Central memory CD4-positive, alpha-beta T cell (primary cell): ENCODE measurements at regions not wholly inside any gene's neighbourhood (a gene's known extent, or its start where the extent isn't known, plus 50 kb on each side); places are given as distances from the start of the nearest gene placed in this dataset.

Experiments used
- DNase-seq: peaks from one replicate; pipeline ENCODE4 v3.0.0; 2022

GRCh38 chr14:89626233-89626806 is 209.3 kb upstream of the FOXN3 start:
- DNase-seq = no peak

- no peak for DNase-seq
Measured at GRCh38 chr14:89625731-89626232, 208.7 kb upstream of the FOXN3 start.

- DNase-seq = no peak
Measured at GRCh38 chr14:89625244-89625713, 208.2 kb upstream of the FOXN3 start.

- DNase-seq = no peak
Measured at GRCh38 chr14:89624500-89625156, 207.6 kb upstream of the FOXN3 start.

- no peak for DNase-seq
Measured at GRCh38 chr14:89621791-89622638, 205.0 kb upstream of the FOXN3 start.

GRCh38 chr14:89621009-89621421 is 204.0 kb upstream of the FOXN3 start:
- peak; percentile 63 for DNase-seq

GRCh38 chr14:89620436-89620835 is 203.4 kb upstream of the FOXN3 start:
- no peak for DNase-seq

- DNase-seq = no peak
Measured at GRCh38 chr14:89619596-89619995, 202.6 kb upstream of the FOXN3 start.

GRCh38 chr14:89618811-89619551 is 201.9 kb upstream of the FOXN3 start:
- peak; percentile 75 for DNase-seq

GRCh38 chr14:89618330-89618708 is 201.3 kb upstream of the FOXN3 start:
- DNase-seq = peak; percentile 17

- peak; percentile 35 for DNase-seq
Measured at GRCh38 chr14:89617481-89618329, 200.7 kb upstream of the FOXN3 start.

- peak; percentile 77 for DNase-seq
Measured at GRCh38 chr14:89616852-89617341, 199.9 kb upstream of the FOXN3 start.

GRCh38 chr14:89616425-89616824 is 199.4 kb upstream of the FOXN3 start:
- no peak for DNase-seq

- no peak for DNase-seq
Measured at GRCh38 chr14:89615421-89615820, 198.4 kb upstream of the FOXN3 start.

- DNase-seq = no peak
Measured at GRCh38 chr14:89614009-89614691, 197.1 kb upstream of the FOXN3 start.

- DNase-seq = no peak
Measured at GRCh38 chr14:89613260-89614008, 196.4 kb upstream of the FOXN3 start.

GRCh38 chr14:89609500-89610100 is 192.6 kb upstream of the FOXN3 start:
- DNase-seq = no peak

GRCh38 chr14:89607453-89607852 is 190.4 kb upstream of the FOXN3 start:
- DNase-seq = no peak

GRCh38 chr14:89603938-89604480 is 187.0 kb upstream of the FOXN3 start:
- DNase-seq = no peak
